ENCODE measurements at regions not wholly inside any gene's neighbourhood (a gene's known extent, or its start where the extent isn't known, plus 50 kb on each side); places are given as distances from the start of the nearest gene placed in this dataset.

DNA sequence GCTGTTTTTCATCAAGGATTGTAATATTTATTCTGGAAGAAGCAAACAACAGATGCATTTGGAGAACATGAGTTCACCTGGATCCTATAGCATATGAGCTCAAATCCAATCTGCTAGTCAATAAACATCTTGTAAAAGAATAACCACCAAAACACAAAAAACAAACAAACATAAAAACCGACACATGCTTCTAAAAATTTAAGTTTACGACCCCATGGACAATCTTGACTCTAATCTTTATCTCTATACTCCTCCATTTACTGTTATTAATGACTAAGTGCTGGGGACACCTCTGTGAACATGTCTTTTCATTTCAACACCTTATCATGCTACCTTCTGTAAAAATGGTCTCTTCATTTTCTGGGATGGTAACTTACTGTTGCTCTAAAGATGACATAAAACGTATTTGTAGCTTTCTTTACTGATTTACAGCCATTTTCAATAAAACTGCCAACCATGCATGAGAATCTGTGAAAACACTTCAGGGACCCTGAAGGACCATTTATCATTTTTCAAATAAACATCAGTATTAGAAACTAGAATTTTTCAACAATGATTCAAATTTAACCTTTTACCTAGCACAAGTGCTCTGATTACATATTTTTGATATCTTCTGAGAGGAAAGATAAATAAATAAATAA, 123.8 kb upstream of the SOX5 start:
- Mint-ChIP-seq H3K4me3 (no peak overlapping the region), H3K9me3 (peaks cover 0 to 11% (median 2%) of the 10 kb centered on the region in 9 donors), H3K36me3 (no peaks in the 10 kb centered on the region), H3K27ac (no peak overlapping the region), H3K4me1 (no peaks in the 10 kb centered on the region), H3K27me3 (no peaks in the 10 kb centered on the region)
- no peak for ATAC-seq
- POLR2A ChIA-PET, result no interaction called here
- DNase-seq, result no peak

GRCh38 chr12:24072302-24072701, 122.8 kb upstream of the SOX5 start:
- Mint-ChIP-seq H3K4me3 (no peak overlapping the region), H3K4me1 (no peaks in the 10 kb centered on the region), H3K27ac (no peak overlapping the region), H3K36me3 (no peaks in the 10 kb centered on the region), H3K9me3 (peaks cover 0 to 7% (median 0%) of the 10 kb centered on the region in 9 donors), H3K27me3 (no peaks in the 10 kb centered on the region)
- ATAC-seq (no peak), DNase-seq (no peak)
- POLR2A ChIA-PET, result no interaction called here

GRCh38 chr12:24071842-24072241, 122.4 kb upstream of the SOX5 start:
- no peak for DNase-seq
- no peaks in the 10 kb centered on the region for H3K27me3 Mint-ChIP-seq
- ATAC-seq, result no peak
- H3K36me3 Mint-ChIP-seq, result no peaks in the 10 kb centered on the region
- H3K9me3 Mint-ChIP-seq, result peaks cover 0 to 5% (median 0%) of the 10 kb centered on the region in 9 donors
- no peak overlapping the region for H3K4me3 Mint-ChIP-seq
- POLR2A ChIA-PET, result no interaction called here
- H3K4me1 Mint-ChIP-seq, result no peaks in the 10 kb centered on the region
- no peak overlapping the region for H3K27ac Mint-ChIP-seq

DNA sequence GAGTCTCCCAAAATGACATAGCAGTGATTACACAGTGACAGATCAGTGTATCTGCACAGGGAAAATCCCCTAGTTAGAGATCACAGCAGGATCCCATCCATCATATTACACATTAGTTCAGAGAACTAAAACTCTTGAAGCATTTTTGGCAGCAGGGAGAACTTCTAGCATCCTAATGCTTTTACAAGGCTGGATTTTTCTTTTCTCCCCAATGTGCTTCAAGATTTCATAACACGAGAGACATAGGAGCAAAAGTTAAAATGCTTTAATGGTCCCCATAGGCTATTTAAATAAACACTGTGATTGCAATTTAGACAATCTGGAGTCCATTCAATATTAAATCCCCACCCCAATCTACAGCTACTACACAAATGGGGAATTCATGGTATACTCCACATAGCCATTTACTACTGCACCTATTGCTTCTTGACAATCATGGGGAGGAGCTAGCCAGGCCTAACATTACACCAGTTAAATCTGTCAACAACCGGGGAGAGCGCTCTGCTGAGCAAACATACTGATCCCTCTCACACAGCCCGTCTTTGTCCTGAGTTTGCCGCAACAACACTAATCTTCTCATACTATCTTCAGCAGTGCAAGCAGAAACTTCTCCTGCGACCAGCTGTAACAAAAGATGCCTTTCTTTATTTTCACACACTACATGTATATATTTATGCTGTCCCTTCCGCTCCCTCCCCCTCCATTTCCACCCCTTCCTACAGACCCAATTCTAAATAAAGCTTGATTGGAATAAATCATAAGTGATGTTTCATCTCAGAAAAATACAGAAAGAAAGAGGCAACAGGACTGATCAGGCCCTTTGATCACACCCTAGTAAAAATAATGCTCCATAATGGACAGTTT, 120.3 kb upstream of the SOX5 start:
- Mint-ChIP-seq H3K27me3 (no peaks in the 10 kb centered on the region), H3K9me3 (peaks cover 0 to 6% (median 0%) of the 10 kb centered on the region in 9 donors), H3K4me3 (no peak overlapping the region), H3K36me3 (no peaks in the 10 kb centered on the region), H3K27ac (no peak overlapping the region), H3K4me1 (no peaks in the 10 kb centered on the region)
- ATAC-seq (no peak), DNase-seq (no peak)
- POLR2A ChIA-PET, result no interaction called here

- Mint-ChIP-seq H3K27ac (no peak overlapping the region), H3K36me3 (no peaks in the 10 kb centered on the region), H3K27me3 (no peaks in the 10 kb centered on the region), H3K4me1 (no peaks in the 10 kb centered on the region), H3K4me3 (no peak overlapping the region), H3K9me3 (peaks cover 0 to 5% (median 0%) of the 10 kb centered on the region in 9 donors)
- POLR2A ChIA-PET, result no interaction called here
- DNase-seq (no peak), ATAC-seq (no peak)
Observed at GRCh38 chr12:24066865-24067264, 117.4 kb upstream of the SOX5 start.

DNA sequence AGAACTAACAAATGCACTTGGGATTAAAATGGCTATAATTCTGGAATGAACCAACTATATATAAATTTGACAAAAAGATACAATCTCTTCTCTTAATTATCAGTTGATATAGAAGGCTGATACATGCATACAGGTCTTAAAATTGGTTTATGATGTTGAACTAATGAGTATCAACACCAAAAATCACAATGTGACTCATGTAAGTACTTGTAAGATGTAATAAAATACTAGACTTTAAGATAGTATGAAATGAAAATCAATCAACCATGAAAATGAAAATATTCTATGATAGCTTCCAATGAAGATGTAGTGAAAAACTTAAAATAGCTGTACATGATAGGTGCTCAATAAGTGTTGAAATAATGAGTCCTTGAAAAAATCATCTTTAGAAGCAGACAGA, 116.6 kb upstream of the SOX5 start:
- no peaks in the 10 kb centered on the region for H3K27me3 Mint-ChIP-seq
- H3K27ac Mint-ChIP-seq, result no peak overlapping the region
- H3K9me3 Mint-ChIP-seq, result peaks cover 0 to 5% (median 0%) of the 10 kb centered on the region in 9 donors
- H3K4me3 Mint-ChIP-seq, result no peak overlapping the region
- POLR2A ChIA-PET, result no interaction called here
- H3K4me1 Mint-ChIP-seq, result no peaks in the 10 kb centered on the region
- no peaks in the 10 kb centered on the region for H3K36me3 Mint-ChIP-seq
- DNase-seq (no peak), ATAC-seq (no peak)

DNA sequence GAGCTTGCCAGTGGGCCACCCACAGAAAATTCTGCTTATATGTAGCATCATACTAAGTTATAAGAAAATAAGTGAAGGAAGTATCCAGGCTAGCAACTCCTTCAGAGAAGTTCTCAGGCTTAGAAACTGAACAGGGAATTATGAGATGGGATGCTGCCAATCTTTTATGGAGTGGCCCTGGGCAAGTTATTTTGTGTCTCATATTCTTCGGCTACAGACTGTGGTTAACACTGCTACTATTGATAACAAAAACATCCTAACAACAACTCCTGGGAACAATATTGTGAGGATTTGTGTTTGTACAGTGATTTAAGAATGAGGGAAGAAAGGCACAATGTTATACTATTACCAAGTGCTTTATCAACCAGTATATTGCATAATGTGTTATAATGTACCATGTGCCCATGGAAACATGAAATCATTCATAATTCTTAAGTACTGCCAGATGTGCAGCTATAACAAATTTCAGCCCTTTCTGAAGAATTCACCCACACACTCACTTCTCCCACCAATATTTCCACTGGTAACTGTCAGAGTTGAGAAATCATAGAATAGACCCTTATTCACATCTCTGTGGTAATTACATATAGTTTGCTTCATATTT, 113.3 kb upstream of the SOX5 start:
- Mint-ChIP-seq H3K27ac (no peak overlapping the region), H3K27me3 (no peaks in the 10 kb centered on the region), H3K4me1 (no peaks in the 10 kb centered on the region), H3K36me3 (no peaks in the 10 kb centered on the region), H3K4me3 (no peak overlapping the region), H3K9me3 (peaks cover 0 to 9% (median 0%) of the 10 kb centered on the region in 9 donors)
- POLR2A ChIA-PET, result no interaction called here
- ATAC-seq, result no peak
- no peak for DNase-seq

- Mint-ChIP-seq H3K27me3 (no peaks in the 10 kb centered on the region), H3K9me3 (peaks cover 0 to 9% (median 0%) of the 10 kb centered on the region in 9 donors), H3K4me1 (no peaks in the 10 kb centered on the region), H3K36me3 (no peaks in the 10 kb centered on the region), H3K27ac (no peak overlapping the region), H3K4me3 (no peak overlapping the region)
- ATAC-seq (no peak), DNase-seq (no peak)
- POLR2A ChIA-PET, result no interaction called here
Observed at GRCh38 chr12:24060089-24060488, 110.6 kb upstream of the SOX5 start.

- H3K4me3 Mint-ChIP-seq, result no peak overlapping the region
- ATAC-seq, result no peak
- no peak overlapping the region for H3K27ac Mint-ChIP-seq
- H3K27me3 Mint-ChIP-seq, result no peaks in the 10 kb centered on the region
- H3K36me3 Mint-ChIP-seq, result no peaks in the 10 kb centered on the region
- DNase-seq, result no peak
- peaks cover 0 to 9% (median 0%) of the 10 kb centered on the region in 9 donors for H3K9me3 Mint-ChIP-seq
- POLR2A ChIA-PET, result no interaction called here
- no peaks in the 10 kb centered on the region for H3K4me1 Mint-ChIP-seq
Observed at GRCh38 chr12:24057920-24058476, 108.5 kb upstream of the SOX5 start.

- H3K9me3 Mint-ChIP-seq, result peaks cover 0 to 6% (median 2%) of the 10 kb centered on the region in 9 donors
- POLR2A ChIA-PET, result no interaction called here
- H3K27me3 Mint-ChIP-seq, result no peaks in the 10 kb centered on the region
- no peak overlapping the region for H3K4me3 Mint-ChIP-seq
- ATAC-seq, result no peak
- no peak for DNase-seq
- no peaks in the 10 kb centered on the region for H3K36me3 Mint-ChIP-seq
- H3K4me1 Mint-ChIP-seq, result no peaks in the 10 kb centered on the region
- H3K27ac Mint-ChIP-seq, result no peak overlapping the region
Observed at GRCh38 chr12:24055747-24056146, 106.3 kb upstream of the SOX5 start.

DNA sequence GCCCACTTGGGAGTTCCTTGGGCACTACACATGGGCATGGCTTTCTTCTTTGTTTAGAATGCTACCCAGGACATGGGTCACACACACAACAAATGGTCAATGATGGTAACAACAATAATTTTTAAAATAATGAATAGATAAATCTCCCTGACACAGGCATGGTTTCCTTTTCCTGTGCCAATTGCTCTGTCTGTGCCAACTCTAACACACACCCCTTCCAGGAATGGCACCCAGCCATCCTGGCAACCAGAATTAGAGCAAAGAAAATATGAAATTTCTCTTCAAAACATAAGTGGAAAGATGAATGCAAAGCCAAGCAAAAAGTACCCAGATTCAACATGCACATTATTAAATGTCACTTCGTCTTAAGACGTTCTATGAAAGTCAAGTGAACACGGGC, 104.9 kb upstream of the SOX5 start:
- Mint-ChIP-seq H3K4me3 (no peak overlapping the region), H3K27ac (no peak overlapping the region), H3K9me3 (peaks cover 0 to 6% (median 0%) of the 10 kb centered on the region in 9 donors), H3K27me3 (no peaks in the 10 kb centered on the region), H3K36me3 (no peaks in the 10 kb centered on the region), H3K4me1 (no peaks in the 10 kb centered on the region)
- POLR2A ChIA-PET, result no interaction called here
- ATAC-seq (no peak), DNase-seq (no peak)

- H3K9me3 Mint-ChIP-seq, result peaks cover 0 to 13% (median 4%) of the 10 kb centered on the region in 9 donors
- no peak for DNase-seq
- no peaks in the 10 kb centered on the region for H3K27me3 Mint-ChIP-seq
- peaks cover 0 to 6% (median 0%) of the 10 kb centered on the region in 4 donors for H3K4me1 Mint-ChIP-seq
- no peak for ATAC-seq
- no peak overlapping the region for H3K27ac Mint-ChIP-seq
- H3K36me3 Mint-ChIP-seq, result no peaks in the 10 kb centered on the region
- H3K4me3 Mint-ChIP-seq, result no peak overlapping the region
- POLR2A ChIA-PET, result no interaction called here
Observed at GRCh38 chr12:24049728-24050127, 100.3 kb upstream of the SOX5 start.

DNA sequence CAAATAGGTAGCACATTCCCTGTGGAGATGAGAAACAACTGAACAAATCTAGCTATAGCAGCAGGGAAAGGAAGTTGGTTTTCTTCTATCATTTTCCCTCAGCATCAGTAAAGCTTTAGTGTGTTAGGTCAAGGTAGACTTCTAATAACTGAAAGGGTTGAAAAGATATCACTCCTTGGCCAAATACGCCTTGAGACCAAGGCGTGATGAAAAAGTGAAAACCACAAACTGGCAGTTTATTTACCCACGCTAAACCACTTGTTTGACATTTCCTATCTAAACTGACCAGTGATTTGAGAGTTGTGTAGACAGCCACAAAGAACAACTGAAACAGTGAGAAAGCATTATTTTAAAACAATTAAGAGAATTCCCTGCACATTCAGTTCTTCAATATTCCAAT, 99.6 kb upstream of the SOX5 start:
- no peak overlapping the region for H3K4me3 Mint-ChIP-seq
- peaks cover 0 to 12% (median 3%) of the 10 kb centered on the region in 9 donors for H3K9me3 Mint-ChIP-seq
- ATAC-seq (no peak), DNase-seq (no peak)
- H3K4me1 Mint-ChIP-seq, result peaks cover 0 to 6% (median 0%) of the 10 kb centered on the region in 4 donors
- no peaks in the 10 kb centered on the region for H3K36me3 Mint-ChIP-seq
- H3K27me3 Mint-ChIP-seq, result no peaks in the 10 kb centered on the region
- no peak overlapping the region for H3K27ac Mint-ChIP-seq
- POLR2A ChIA-PET, result no interaction called here
